ENCODE measurements at regions not wholly inside any gene's neighbourhood (a gene's known extent, or its start where the extent isn't known, plus 50 kb on each side); places are given as distances from the start of the nearest gene placed in this dataset.
A peak's percentile ranks its signal among the peaks of the same experiment; 100 is the strongest.
"Not testable (repeated sequence)": the region's sequence is repeated elsewhere in the genome, so short reads cannot be mapped to it uniquely, and the experiment has no call there.

- no peak overlapping the region for H3K4me3 Mint-ChIP-seq
- ATAC-seq = no peak
- DNase-seq = no peak
- no peak overlapping the region for H3K27ac Mint-ChIP-seq
- no peaks in the 10 kb centered on the region for H3K9me3 ChIP-seq (ENCODE audit: control insufficient read depth, low read length, poor library complexity, severe bottlenecking)
- H3K4me1 Mint-ChIP-seq = peaks cover 2% of the 10 kb centered on the region
- no peaks in the 10 kb centered on the region for H3K36me3 Mint-ChIP-seq (ENCODE audit: low read depth)
- no peaks in the 10 kb centered on the region for H3K27me3 Mint-ChIP-seq
Measured at GRCh38 chrX:65589304-65589703, 54.7 kb upstream of the LAS1L start.

GRCh38 chrX:65588795-65589194 lies 54.2 kb upstream of the LAS1L start:
- no peaks in the 10 kb centered on the region for H3K27me3 Mint-ChIP-seq
- no peak overlapping the region for H3K27ac Mint-ChIP-seq

DNA sequence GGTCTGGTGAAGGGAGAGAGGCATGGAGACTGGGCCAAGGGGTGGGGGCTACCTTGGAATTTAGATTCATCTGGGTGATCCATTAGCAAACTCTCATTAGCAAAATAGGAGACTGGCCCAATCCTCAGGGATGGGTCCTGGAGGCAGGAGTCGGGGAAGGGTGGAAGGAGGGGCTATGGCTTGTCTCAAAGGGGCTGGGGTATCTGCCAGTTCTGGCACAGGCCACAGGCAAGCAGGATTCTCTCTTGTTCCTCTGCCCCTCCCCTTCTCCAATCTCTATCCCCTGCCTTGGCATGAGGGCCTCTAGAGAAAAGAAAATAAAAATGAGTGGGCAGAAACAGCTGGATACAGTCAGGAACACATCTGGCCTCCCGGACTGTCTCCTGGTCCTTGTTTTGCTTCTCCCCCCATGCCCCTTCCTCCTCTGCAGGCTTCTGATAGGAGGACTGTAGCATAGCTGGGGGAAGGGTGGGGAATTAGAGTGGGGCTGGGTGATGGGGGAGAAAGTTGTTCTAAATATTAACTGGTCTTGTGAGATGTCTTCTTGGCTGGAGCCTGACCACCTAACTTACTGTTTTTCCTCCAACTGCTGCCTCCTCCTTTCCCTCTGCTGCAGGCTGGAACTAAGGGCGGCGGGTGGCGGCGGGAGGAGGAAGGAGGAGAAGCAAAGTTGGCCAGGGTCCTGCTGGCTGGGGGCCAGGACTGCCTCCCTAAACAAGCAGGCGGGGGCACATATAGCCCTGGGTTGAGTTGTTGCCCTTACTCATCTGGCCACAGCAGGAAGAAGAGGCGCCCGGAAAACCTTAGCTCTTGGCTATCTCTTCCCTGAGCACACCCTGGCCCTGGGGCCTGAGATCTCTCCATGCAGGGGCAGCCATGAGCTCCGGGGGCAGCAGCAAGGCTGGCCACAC lies 53.3 kb upstream of the LAS1L start:
- DNase-seq (no peak), ATAC-seq (no peak)
- H3K4me1 Mint-ChIP-seq = peaks cover 2% of the 10 kb centered on the region
- H3K36me3 Mint-ChIP-seq (ENCODE audit: low read depth) = no peaks in the 10 kb centered on the region
- H3K27ac Mint-ChIP-seq = no peak overlapping the region
- no peak overlapping the region for H3K4me3 Mint-ChIP-seq
- no peaks in the 10 kb centered on the region for H3K27me3 Mint-ChIP-seq
- no peaks in the 10 kb centered on the region for H3K9me3 ChIP-seq (ENCODE audit: control insufficient read depth, low read length, poor library complexity, severe bottlenecking)

More at GRCh38 chrX:65588795-65589194, 54.2 kb upstream of the LAS1L start:
- no peak for DNase-seq
- no peak overlapping the region for H3K4me3 Mint-ChIP-seq
- no peaks in the 10 kb centered on the region for H3K36me3 Mint-ChIP-seq (ENCODE audit: low read depth)
- ATAC-seq = no peak
- H3K9me3 ChIP-seq (ENCODE audit: control insufficient read depth, low read length, poor library complexity, severe bottlenecking) = no peaks in the 10 kb centered on the region
- H3K4me1 Mint-ChIP-seq = peaks cover 2% of the 10 kb centered on the region

GRCh38 chrX:65586491-65586890 lies 51.9 kb upstream of the LAS1L start:
- H3K27me3 Mint-ChIP-seq = no peaks in the 10 kb centered on the region
- no peak overlapping the region for H3K4me3 Mint-ChIP-seq
- peaks cover 4% of the 10 kb centered on the region for H3K4me1 Mint-ChIP-seq
- H3K27ac Mint-ChIP-seq = peak overlapping the region; percentile 62
- ATAC-seq (no peak), DNase-seq (no peak)
- no peaks in the 10 kb centered on the region for H3K9me3 ChIP-seq (ENCODE audit: control insufficient read depth, low read length, poor library complexity, severe bottlenecking)
- no peaks in the 10 kb centered on the region for H3K36me3 Mint-ChIP-seq (ENCODE audit: low read depth)

DNA sequence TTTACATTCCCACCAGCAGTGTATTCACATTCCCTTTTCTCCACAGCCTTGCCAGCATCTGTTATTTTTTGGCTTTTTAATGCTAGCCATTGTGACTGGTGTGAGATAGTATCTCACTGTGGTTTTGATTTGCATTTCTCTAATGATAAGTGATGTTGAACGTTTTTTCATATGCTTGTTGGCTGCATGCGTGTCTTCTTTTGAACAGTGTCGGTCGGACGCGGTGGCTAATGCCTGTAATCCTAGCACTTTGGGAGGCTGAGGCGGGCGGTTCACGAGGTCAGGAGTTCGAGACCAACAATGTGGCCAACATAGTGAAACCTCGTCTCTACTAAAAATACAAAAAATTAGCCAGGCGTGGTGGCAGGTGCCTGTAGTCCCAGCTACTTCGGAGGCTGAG lies 50.6 kb upstream of the LAS1L start:
- not testable (repeated sequence) for H3K36me3 Mint-ChIP-seq (ENCODE audit: low read depth); H3K9me3 ChIP-seq (ENCODE audit: control insufficient read depth, low read length, poor library complexity, severe bottlenecking); DNase-seq; H3K27me3 Mint-ChIP-seq; H3K27ac Mint-ChIP-seq; H3K4me3 Mint-ChIP-seq; ATAC-seq; H3K4me1 Mint-ChIP-seq

Data from T-helper 17 cell (primary cell).